PC-9 (cell line): ENCODE measurements at regions not wholly inside any gene's neighbourhood (a gene's known extent, or its start where the extent isn't known, plus 50 kb on each side); places are given as distances from the start of the nearest gene placed in this dataset.

Source experiments
- BruUV-seq: library from RNA; stranded (reverse); fragments of 400-500 nt; replicated peaks from 2 replicates; lab custom pipeline; 2021; lab: Mats Ljungman, UMichigan
- CTCF ChIA-PET: fragments of 300-600 bp; sonication (Branson Sonifier 250); formaldehyde crosslinking; loops from one replicate; lab custom pipeline; 2022; ENCODE audit warnings: antibody characterized with exemption; lab: Charles Lee
- POLR2A ChIA-PET: fragments of 300-600 bp; sonication (Branson Sonifier 250); formaldehyde crosslinking; loops from one replicate; lab custom pipeline; 2022; ENCODE audit warnings: antibody characterized with exemption; ENCODE audit not compliant: unreplicated experiment; lab: Charles Lee
- DNase-seq, 2 experiments: peaks; one replicate each; pipeline versions ENCODE4 v3.0.0 to v3.0.0-alpha.2; 2015 to 2022; ENCODE audit warnings: mixed read lengths in 1 of 2
- H2AFZ ChIP-seq: fragments of 200-600 bp; sonication (generic); 2 replicates; pipeline ENCODE4 v1.8.1; 2017; ENCODE audit warnings: antibody characterized with exemption
- H3F3A ChIP-seq: fragments of 200-600 bp; sonication (generic); 2 replicates; pipeline ENCODE4 v1.8.1; 2017; ENCODE audit warnings: antibody characterized with exemption, mild to moderate bottlenecking, low read depth; ENCODE audit not compliant: insufficient read depth
- H3K27ac ChIP-seq: fragments of 200-600 bp; sonication (generic); 2 replicates; pipeline ENCODE4 v1.6.1; 2016; ENCODE audit warnings: mixed run types
- H3K27me3 ChIP-seq: fragments of 200-600 bp; sonication (generic); 2 replicates; pipeline ENCODE4 v1.6.1; 2016; ENCODE audit warnings: low read depth, mixed run types; ENCODE audit not compliant: insufficient read depth
- H3K36me3 ChIP-seq: fragments of 200-600 bp; sonication (generic); 2 replicates; pipeline ENCODE4 v1.6.1; 2016; ENCODE audit warnings: low read depth, mixed run types
- H3K4me1 ChIP-seq: fragments of 200-600 bp; sonication (generic); replicated peaks from 2 replicates; pipeline ENCODE4 v1.6.1; 2016; ENCODE audit warnings: mixed run types; ENCODE audit not compliant: insufficient read depth
- H3K4me2 ChIP-seq: fragments of 200-600 bp; sonication (generic); 2 replicates; pipeline ENCODE4 v1.6.1; 2017; ENCODE audit warnings: mixed run types
- H3K4me3 ChIP-seq: fragments of 200-600 bp; sonication (generic); 2 replicates; pipeline ENCODE4 v1.6.1; 2016; ENCODE audit warnings: mixed run types
- H3K79me2 ChIP-seq: fragments of 200-600 bp; sonication (generic); 2 replicates; pipeline ENCODE4 v1.6.1; 2017; ENCODE audit warnings: low read depth, mixed run types
- H3K9me2 ChIP-seq: fragments of 200-600 bp; sonication (generic); 2 replicates; pipeline ENCODE4 v1.8.1; 2017; ENCODE audit warnings: mild to moderate bottlenecking; ENCODE audit not compliant: insufficient read depth
- H3K9me3 ChIP-seq: fragments of 200-600 bp; sonication (generic); 2 replicates; pipeline ENCODE4 v1.8.1; 2016; ENCODE audit warnings: low read depth; ENCODE audit not compliant: insufficient read depth
- H4K20me1 ChIP-seq: fragments of 200-600 bp; sonication (generic); 2 replicates; pipeline ENCODE4 v1.8.1; 2017; ENCODE audit not compliant: insufficient read depth
- CTCF ChIP-seq: fragments of 200-600 bp; sonication (generic); conservative IDR thresholded peaks from 2 replicates; pipeline ENCODE4 v1.6.1; 2017; ENCODE audit warnings: mixed run types, antibody characterized with exemption, mild to moderate bottlenecking, moderate library complexity
- EZH2 ChIP-seq: fragments of 200-600 bp; sonication (generic); IDR thresholded peaks from 2 replicates; pipeline ENCODE4 v1.8.0; 2017; ENCODE audit warnings: antibody characterized with exemption, low read depth
- intact Hi-C: fragments of 100-400 bp; cut with micrococcal nuclease; formaldehyde crosslinking; loops from one replicate; pipeline ENCODE4 v1.10.0; 2022; ENCODE audit not compliant: unreplicated experiment

GRCh38 chr13:80663788-80664187, 322.9 kb upstream of the SPRY2 start:
- Histone ChIP-seq H3K9me3 (no peaks in the 10 kb centered on the region), H3K4me3 (no peak overlapping the region), H3K27ac (no peak overlapping the region), H4K20me1 (no peaks in the 10 kb centered on the region), H3K9me2 (no peaks in the 10 kb centered on the region), H2AFZ (no peak overlapping the region), H3K27me3 (no peaks in the 10 kb centered on the region), H3K4me1 (no peaks in the 10 kb centered on the region), H3K79me2 (no peaks in the 10 kb centered on the region), H3K4me2 (no peak overlapping the region), H3K36me3 (no peaks in the 10 kb centered on the region), H3F3A (no peaks in the 10 kb centered on the region; the same call in 1 of the 2 replicates)
- no peak for DNase-seq
- TF ChIP-seq EZH2 (no peak), CTCF (no peak)
- POLR2A ChIA-PET = no interaction called here
- no TSS peak for BruUV-seq
- CTCF ChIA-PET = no interaction called here
- intact Hi-C loops = no loop called here

DNA sequence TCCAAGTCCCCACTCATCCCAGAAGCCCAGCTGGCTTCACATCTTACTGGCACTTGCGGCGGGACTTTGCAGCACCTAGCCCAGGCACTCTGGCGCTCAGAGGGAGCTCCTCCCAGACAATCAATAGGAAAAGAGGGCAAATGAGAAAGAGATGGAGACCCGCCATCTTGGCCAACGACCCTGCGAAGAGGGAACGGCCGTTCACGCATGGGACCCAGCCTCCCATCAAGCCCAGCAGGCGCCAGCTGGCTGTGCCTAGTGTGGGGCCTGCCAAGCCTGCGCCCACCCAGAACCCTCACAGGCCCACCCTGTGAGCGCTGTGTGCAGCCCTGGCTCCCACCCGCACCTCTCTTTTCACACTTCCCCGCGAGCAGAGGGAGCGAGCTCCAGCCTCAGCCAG, 317.8 kb upstream of the SPRY2 start:
- TF ChIP-seq EZH2 = no peak
- TF ChIP-seq CTCF = no peak
- Histone ChIP-seq H3K4me1 (no peaks in the 10 kb centered on the region), H3K27ac (no peak overlapping the region), H3K36me3 (no peaks in the 10 kb centered on the region), H3K9me3 (no peaks in the 10 kb centered on the region), H2AFZ (no peak overlapping the region), H3K4me3 (no peak overlapping the region), H3K27me3 (no peaks in the 10 kb centered on the region), H3K79me2 (no peaks in the 10 kb centered on the region), H4K20me1 (no peaks in the 10 kb centered on the region), H3K4me2 (no peak overlapping the region), H3F3A (no peaks in the 10 kb centered on the region), H3K9me2 (no peaks in the 10 kb centered on the region)
- intact Hi-C loops = no loop called here
- DNase-seq = no peak
- CTCF ChIA-PET = no interaction called here
- POLR2A ChIA-PET = no interaction called here
- BruUV-seq = no TSS peak

GRCh38 chr13:80656512-80656904, 315.6 kb upstream of the SPRY2 start:
- no peak overlapping the region for H3K27ac ChIP-seq
- no peaks in the 10 kb centered on the region for H3K9me2 ChIP-seq
- no peaks in the 10 kb centered on the region for H4K20me1 ChIP-seq
- H3K27me3 ChIP-seq = no peaks in the 10 kb centered on the region
- no peaks in the 10 kb centered on the region for H3K9me3 ChIP-seq
- no TSS peak for BruUV-seq
- no peak overlapping the region for H2AFZ ChIP-seq
- intact Hi-C loops = no loop called here
- H3K4me1 ChIP-seq = no peaks in the 10 kb centered on the region
- no peak overlapping the region for H3K4me3 ChIP-seq
- H3K79me2 ChIP-seq = no peaks in the 10 kb centered on the region
- no peaks in the 10 kb centered on the region for H3K36me3 ChIP-seq
- POLR2A ChIA-PET = no interaction called here
- no peak overlapping the region for H3K4me2 ChIP-seq
- no peak for TF ChIP-seq EZH2
- no peak for DNase-seq
- CTCF ChIA-PET = no interaction called here
- no peaks in the 10 kb centered on the region for H3F3A ChIP-seq
